ENCODE measurements at regions not wholly inside any gene's neighbourhood (a gene's known extent, or its start where the extent isn't known, plus 50 kb on each side); places are given as distances from the start of the nearest gene placed in this dataset.

DNA sequence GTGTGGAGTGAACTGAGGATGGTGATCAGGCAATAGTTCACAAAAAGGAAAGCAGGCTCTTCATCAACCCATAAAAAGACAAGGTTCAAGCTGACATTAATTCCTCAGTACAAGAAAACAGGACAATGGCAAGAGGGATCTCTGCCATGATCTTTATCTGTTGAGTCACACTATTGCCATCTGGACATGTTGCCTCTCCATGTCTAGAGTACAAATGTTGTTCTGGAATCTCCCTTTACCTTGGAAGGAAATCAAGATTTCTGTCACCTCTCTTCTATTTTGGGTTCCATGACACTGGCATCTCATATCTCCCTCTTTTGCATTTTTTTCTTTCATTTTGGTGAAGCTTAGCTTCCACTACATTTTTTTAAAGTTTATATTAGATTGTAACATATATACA lies 329.1 kb downstream of the USP25 start:
- CTCF ChIA-PET = no interaction called here
- POLR2A ChIA-PET (ENCODE audit: low non-redundant PET) = no interaction called here

DNA sequence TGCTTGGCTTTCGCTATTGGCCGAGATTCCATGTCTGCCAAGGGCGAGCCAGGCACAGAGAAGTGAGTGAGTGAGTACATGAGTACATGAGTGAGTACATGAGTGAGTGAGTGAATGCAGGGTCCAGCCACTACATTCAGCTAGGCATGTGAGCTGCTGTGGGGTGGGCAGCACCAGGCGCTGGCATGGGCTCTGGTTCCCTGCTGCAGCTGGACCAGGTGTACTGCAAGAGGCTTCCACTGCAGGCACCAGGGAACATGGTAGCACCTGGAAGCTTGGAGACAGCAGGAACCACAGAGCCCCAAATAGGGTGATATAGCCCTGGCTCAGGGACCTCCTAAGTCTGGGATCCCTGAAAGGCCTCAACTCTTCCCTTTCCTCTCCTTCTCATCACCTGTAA lies 330.2 kb downstream of the USP25 start:
- no peak for DNase-seq (ENCODE audit: low spot score)
- no peaks in the 10 kb centered on the region for H3K27me3 ChIP-seq (replicated peaks; ENCODE audit: insufficient read depth, low read depth, low read length, poor library complexity)
- intact Hi-C loops (cut with micrococcal nuclease; ENCODE audit: unreplicated experiment) = no loop called here
- no peak overlapping the region for H3K4me3 ChIP-seq (ENCODE audit: low read depth, low read length, poor library complexity, severe bottlenecking)
- no peaks in the 10 kb centered on the region for H3K36me3 ChIP-seq (ENCODE audit: insufficient read depth, low read length, poor library complexity, severe bottlenecking)
- ChIA-PET POLR2A (ENCODE audit: low non-redundant PET) (no interaction called here), CTCF (no interaction called here)
- TF ChIP-seq EZH2 (IDR thresholded peaks at IDR 0.05; ENCODE audit: borderline replicate concordance, low read depth, low read length, poor library complexity, severe bottlenecking) = no peak
- TF ChIP-seq, protein P1, sequence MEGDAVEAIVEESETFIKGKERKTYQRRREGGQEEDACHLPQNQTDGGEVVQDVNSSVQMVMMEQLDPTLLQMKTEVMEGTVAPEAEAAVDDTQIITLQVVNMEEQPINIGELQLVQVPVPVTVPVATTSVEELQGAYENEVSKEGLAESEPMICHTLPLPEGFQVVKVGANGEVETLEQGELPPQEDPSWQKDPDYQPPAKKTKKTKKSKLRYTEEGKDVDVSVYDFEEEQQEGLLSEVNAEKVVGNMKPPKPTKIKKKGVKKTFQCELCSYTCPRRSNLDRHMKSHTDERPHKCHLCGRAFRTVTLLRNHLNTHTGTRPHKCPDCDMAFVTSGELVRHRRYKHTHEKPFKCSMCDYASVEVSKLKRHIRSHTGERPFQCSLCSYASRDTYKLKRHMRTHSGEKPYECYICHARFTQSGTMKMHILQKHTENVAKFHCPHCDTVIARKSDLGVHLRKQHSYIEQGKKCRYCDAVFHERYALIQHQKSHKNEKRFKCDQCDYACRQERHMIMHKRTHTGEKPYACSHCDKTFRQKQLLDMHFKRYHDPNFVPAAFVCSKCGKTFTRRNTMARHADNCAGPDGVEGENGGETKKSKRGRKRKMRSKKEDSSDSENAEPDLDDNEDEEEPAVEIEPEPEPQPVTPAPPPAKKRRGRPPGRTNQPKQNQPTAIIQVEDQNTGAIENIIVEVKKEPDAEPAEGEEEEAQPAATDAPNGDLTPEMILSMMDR (conservative IDR thresholded peaks at IDR 0.05; ENCODE audit: low read depth, low read length) = no peak
- H3K9me3 ChIP-seq (ENCODE audit: low read depth, low read length, poor library complexity, severe bottlenecking) = no peaks in the 10 kb centered on the region
- no peak overlapping the region for H3K27ac ChIP-seq (ENCODE audit: low read depth, low read length, poor library complexity, severe bottlenecking)
- H3K4me1 ChIP-seq (ENCODE audit: insufficient read depth, low read length, poor library complexity, severe bottlenecking) = no peaks in the 10 kb centered on the region
- BruUV-seq (replicated peaks) = no TSS peak

More for the DNA sequence above, 329.1 kb downstream of the USP25 start:
- no peaks in the 10 kb centered on the region for H3K36me3 ChIP-seq (ENCODE audit: insufficient read depth, low read length, poor library complexity, severe bottlenecking)
- no peaks in the 10 kb centered on the region for H3K9me3 ChIP-seq (ENCODE audit: low read depth, low read length, poor library complexity, severe bottlenecking)
- H3K4me1 ChIP-seq (ENCODE audit: insufficient read depth, low read length, poor library complexity, severe bottlenecking) = no peaks in the 10 kb centered on the region
- H3K27me3 ChIP-seq (replicated peaks; ENCODE audit: insufficient read depth, low read depth, low read length, poor library complexity) = no peaks in the 10 kb centered on the region
- intact Hi-C loops (cut with micrococcal nuclease; ENCODE audit: unreplicated experiment) = no loop called here
- TF ChIP-seq EZH2 (IDR thresholded peaks at IDR 0.05; ENCODE audit: borderline replicate concordance, low read depth, low read length, poor library complexity, severe bottlenecking) = no peak
- TF ChIP-seq, protein P1 (conservative IDR thresholded peaks at IDR 0.05; ENCODE audit: low read depth, low read length) = no peak
- no peak overlapping the region for H3K4me3 ChIP-seq (ENCODE audit: low read depth, low read length, poor library complexity, severe bottlenecking)
- no peak for DNase-seq (ENCODE audit: low spot score)
- H3K27ac ChIP-seq (ENCODE audit: low read depth, low read length, poor library complexity, severe bottlenecking) = no peak overlapping the region
- no TSS peak for BruUV-seq (replicated peaks)

DNA sequence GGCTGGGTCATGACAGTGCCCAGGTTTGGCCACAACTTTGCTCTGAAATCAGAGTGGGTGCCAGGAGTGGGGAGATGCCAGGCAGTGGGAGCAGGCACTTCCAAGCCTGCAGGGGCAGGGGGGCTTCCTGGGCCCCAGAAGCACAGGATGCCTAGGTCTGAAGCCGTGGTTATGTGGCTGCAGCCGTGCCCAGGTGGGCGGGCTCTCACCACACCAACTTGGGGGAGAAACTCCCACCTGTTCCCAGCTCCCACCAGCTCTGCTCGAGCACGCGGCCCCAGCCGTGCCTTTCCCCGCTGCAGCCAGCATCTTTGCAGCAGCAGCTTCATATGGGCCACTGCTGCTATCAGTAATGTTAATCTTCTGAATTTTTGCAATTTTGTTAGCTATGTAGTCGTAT lies 331.4 kb downstream of the USP25 start:
- H3K36me3 ChIP-seq (ENCODE audit: insufficient read depth, low read length, poor library complexity, severe bottlenecking) = no peaks in the 10 kb centered on the region
- POLR2A ChIA-PET (ENCODE audit: low non-redundant PET) = no interaction called here
- BruUV-seq (replicated peaks) = no TSS peak
- no peaks in the 10 kb centered on the region for H3K9me3 ChIP-seq (ENCODE audit: low read depth, low read length, poor library complexity, severe bottlenecking)
- no peak for DNase-seq (ENCODE audit: low spot score)
- intact Hi-C loops (cut with micrococcal nuclease; ENCODE audit: unreplicated experiment) = no loop called here
- no peak for TF ChIP-seq EZH2 (IDR thresholded peaks at IDR 0.05; ENCODE audit: borderline replicate concordance, low read depth, low read length, poor library complexity, severe bottlenecking)
- TF ChIP-seq, protein P1 (conservative IDR thresholded peaks at IDR 0.05; ENCODE audit: low read depth, low read length) = no peak
- H3K27ac ChIP-seq (ENCODE audit: low read depth, low read length, poor library complexity, severe bottlenecking) = no peak overlapping the region
- CTCF ChIA-PET = no interaction called here
- H3K4me1 ChIP-seq (ENCODE audit: insufficient read depth, low read length, poor library complexity, severe bottlenecking) = no peaks in the 10 kb centered on the region
- no peak overlapping the region for H3K4me3 ChIP-seq (ENCODE audit: low read depth, low read length, poor library complexity, severe bottlenecking)
- no peaks in the 10 kb centered on the region for H3K27me3 ChIP-seq (replicated peaks; ENCODE audit: insufficient read depth, low read depth, low read length, poor library complexity)

All from A673 (cell line).